ENCODE measurements at regions not wholly inside any gene's neighbourhood (a gene's known extent, or its start where the extent isn't known, plus 50 kb on each side); places are given as distances from the start of the nearest gene placed in this dataset.
"Not testable (repeated sequence)": the region's sequence is repeated elsewhere in the genome, so short reads cannot be mapped to it uniquely, and the experiment has no call there.

DNA sequence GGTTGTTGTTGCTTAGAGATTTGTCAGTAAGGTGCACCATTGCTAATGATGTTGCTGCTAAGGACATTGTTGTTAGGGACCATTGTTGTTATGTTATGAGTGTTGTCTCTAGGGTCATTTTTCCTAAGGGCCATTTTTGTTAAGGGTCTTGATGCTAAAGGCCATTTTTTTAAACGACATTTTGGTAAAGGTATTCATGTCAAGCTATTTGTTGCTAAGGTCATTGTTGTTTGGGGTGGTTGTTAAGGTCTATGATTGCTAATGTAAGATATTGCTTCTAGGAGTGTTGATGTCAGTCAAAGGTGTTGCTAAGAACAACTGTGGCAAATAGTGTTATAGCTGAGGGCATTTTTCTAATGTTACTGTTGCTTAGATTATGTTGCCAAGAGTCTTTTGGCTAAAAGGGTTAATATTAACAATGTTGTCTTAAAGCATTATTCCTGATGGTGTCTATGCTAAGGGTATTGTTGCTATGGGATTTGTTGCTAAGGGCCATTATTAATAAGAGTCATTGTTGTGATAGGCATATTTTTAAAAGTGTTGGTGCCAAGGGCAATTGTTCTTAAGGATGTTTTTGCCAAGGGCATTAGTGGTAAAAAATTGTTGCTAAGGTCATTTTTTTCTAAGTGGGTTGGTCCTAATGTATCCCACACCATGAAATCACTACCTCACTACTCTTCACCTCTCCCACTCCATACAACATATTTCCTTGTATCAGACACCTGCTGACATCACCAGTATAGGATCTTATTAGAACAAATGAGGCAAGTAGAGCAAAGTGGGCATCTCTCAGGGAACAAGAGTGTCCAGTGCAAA is 56.2 kb downstream of the SPATA31A6 start:
- not testable (repeated sequence) for DNase-seq

DNA sequence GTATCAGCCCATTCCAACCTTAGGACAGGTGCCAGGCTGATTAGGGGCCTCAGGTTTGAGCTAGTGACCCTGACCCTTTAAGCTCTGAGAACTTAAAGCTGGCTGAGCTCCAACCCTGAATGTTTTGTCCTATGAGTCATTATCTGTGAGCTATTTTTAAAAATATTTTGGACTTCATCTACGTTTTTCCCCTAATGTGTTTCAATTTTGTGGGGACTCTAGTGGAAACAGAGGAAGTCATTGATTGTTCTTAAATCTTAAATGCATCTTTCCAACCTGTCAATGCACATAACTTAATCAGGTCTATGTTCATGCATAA is 56.8 kb downstream of the SPATA31A6 start:
- DNase-seq, result not testable (repeated sequence)

DNA sequence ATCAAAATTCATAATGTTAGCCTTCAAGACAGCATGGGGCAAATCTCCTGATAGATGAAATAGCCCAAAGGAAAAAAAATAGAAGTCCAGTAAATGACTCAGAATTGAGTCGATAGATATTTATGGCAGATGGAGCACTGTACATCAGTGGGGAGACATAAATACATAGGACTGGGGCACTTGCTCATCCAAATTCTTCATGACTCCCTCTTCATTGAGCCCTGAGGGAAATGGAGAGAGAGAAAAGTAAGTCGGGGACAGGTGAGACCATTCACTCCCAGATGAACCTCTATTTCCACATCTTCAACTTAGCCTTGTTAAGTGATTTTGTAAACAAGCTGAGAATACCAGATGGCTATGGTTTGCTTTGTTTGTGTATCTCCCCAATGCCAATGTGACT is 59.8 kb downstream of the SPATA31A6 start:
- DNase-seq, result not testable (repeated sequence)

DNA sequence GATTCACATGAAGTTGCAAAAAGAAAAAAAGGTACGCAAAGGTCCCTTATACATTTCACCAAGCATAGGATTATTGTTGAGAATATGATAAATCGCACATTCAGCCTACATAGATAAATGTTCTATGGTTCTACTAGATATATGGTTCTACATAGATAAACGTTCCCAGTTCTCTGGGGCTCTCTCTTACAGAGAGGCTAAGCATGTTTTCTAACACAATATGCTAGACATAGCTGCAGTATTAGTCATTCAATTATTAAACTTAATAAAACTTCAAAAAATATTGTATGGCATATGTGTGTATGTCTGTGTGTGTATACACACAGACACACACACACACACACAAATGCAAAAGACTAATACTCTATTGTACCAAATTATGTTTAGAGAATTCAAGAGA is 60.4 kb downstream of the SPATA31A6 start:
- not testable (repeated sequence) for DNase-seq

DNA sequence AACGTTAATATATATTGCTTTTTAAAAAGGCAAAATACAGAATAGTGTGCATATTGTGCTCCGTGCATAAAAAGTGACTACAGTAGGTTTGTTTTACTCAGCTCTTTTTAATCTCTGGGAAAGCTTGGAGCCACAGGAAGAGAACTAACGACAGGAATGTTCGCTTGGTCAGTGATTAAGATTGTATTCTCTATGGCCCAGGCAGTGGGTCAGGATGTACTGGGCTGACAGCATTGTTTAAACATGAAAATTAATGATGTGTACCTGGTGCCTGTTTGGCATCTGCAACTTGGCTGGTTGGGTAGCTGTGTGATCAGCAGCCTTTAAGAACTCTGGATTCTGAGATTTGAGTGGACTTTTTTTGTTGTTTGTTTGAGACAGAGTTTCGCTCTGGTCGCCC is 85.3 kb downstream of the SPATA31A6 start:
- not testable (repeated sequence) for DNase-seq

DNA sequence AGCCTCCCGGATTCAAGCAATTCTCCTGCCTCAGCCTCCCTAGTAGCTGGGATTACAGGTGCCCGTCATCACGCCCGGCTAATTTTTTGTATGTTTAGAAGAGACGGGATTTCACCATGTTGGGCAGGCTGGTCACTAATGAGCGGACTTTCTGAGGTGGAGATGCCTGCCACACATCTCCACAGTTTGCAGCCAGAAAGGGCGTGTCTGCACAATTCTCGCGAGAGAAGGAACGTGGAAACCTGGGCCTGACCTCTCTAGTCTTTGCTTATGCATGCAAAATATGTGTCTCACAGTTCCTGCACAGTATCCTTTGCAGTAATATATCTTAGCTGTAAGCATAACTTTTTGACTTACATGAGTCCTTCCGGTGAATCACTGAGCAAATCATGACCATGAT is 85.7 kb downstream of the SPATA31A6 start:
- not testable (repeated sequence) for DNase-seq

DNA sequence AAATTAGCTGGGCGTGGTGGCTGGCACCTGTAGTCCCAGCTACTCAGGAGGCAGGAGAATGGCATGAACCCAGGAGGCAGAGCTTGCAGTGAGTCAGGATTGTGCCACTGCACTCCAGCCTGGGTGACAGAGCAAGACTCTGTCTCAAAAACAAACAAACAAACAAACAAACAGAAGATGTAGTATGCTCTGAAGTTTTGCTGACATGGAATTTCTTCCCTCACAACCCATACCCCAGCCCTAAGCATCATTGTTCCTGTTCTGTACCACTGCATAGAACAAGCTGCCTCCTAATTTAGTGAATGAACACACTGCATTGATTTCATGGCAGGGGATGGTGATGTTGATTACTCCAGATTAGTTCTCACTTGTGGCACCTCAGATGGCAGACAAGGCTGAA is 89.7 kb downstream of the SPATA31A6 start:
- not testable (repeated sequence) for DNase-seq

DNA sequence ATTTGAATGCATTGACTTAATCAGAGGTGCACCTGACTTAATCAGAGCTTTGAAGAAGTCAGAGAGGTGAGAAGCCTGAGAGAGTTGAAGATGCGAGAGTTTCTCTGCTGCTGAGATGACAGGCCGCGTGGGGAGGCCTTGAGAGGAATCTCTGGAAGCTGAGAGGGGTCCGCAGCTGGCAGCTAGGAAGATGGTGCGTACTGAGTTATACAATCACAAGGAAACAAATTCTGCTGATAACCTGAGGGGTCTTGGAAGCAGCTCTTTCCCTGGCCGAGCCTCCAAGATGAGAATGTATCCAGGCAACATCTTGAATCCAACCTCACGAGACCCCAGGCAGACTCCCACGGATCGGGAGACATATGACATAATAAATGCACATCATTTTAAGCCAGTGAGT is 91.7 kb downstream of the SPATA31A6 start:
- DNase-seq, result no peak

DNA sequence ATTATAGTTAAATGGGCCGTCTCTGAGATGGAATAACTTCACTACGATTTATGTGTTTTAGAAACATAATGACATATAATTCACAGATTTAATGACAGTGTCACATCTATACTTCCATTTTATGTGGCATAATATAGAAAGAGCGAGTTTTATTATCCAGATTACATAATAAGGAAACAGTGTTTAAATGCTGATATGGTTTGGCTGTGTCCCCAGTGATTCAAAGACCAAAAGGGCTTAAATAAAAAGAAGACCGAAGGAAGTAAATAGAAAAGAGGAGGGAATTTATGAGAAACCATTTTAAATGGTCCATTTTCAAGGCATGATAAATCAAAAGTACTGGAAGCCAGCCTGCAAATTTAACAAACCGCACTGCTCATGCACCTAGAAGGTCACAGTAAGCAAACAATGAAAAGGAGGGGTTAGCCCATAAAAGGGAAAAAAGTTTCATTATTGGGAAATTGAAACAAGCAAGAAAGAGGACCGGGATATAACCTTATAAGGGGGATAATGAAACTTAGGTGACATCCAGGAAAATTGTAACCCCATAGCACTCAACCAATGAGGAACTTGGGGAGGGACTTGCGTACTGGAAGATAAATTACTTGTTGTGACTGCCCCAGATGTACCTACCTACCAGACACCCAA is 99.2 kb downstream of the SPATA31A6 start:
- not testable (repeated sequence) for DNase-seq

DNA sequence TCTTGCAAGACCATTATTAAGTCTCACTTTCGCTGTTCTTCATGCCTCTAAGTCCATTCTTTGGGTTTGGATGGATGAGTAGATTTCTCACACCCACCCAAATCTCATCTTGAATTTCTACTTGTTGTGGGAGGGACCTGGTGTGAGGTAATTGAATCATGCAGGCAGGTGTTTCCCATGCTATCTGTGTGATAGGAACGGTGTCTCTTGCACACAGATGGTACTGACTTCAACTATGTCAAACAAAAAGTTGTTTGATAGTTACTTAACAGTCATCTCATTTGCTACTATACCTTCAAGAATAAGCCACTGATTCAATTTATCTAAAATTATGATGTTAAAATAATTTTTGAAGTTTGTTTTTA is 99.7 kb downstream of the SPATA31A6 start:
- not testable (repeated sequence) for DNase-seq

DNA sequence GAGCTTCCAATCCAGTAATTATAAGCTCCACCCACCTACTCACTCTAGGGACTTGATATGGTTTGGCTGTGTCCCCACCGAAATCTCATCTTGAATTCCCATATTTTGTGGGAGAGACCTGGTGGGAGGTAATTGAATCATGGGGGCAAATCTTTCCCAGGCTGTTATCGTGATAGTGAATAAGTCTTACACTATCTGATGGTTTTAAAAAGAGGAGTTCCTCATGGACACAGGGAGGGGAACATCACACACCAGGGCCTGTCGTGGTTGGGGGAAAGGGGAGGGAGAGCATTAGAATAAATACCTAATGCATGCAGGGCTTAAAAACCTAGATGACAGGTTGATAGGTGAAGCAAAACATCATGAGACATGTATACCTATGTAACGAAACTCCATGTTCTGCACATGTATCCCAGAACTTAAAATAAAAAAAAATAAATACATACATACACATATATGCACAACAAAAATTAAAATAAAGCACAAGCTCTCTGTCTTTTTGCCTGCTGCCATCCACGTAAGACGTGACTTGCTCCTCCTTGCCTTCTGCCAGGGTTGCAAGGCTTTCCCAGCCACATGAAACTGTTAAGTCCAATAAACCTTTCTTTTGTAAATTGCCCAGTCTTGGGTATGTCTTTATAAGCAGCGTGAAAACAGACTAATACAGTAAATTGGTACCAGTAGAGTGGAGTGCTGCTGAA is 102.8 kb downstream of the SPATA31A6 start:
- DNase-seq, result not testable (repeated sequence)

DNA sequence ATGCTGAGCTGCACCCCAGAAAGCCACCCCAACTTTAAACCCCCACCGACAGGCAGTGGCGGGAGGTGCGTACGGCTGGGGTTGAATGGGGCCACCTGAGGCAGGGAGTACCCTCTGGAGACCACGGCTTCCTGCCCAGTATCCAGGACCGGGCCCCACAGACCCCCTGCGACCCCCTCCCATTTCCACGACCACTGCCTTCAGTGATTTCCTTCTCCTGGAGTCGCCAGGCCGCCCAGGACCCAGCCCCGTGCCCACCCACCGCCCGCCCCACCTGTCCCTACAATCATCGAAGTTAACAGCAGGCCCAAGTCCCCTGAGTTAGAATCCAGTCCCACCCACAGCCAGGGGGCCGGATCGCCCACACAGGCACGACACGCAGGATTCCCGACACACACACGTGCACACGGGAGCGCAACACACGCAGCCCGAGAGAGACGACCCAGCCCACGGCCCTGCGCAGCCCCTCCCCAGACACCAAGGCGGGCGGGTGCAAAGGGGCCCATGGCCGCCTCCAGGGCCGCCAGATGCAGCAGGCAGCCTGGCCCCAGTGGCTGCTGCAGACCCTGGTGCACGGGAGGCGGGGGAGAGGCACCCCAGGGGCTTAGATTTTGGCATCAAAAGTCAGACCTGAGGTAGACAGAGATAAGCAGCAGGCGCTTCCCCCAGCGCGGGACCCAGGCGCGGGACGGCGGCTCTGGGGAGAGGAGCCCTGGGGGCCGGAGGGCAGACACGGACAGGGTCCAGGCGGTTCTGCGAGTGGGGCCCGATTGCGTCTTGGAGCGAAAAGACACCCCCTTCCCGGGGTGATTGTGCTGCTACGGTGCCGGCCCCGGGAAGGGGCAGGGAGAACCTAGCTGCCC is 104.8 kb downstream of the SPATA31A6 start:
- not testable (repeated sequence) for DNase-seq

DNA sequence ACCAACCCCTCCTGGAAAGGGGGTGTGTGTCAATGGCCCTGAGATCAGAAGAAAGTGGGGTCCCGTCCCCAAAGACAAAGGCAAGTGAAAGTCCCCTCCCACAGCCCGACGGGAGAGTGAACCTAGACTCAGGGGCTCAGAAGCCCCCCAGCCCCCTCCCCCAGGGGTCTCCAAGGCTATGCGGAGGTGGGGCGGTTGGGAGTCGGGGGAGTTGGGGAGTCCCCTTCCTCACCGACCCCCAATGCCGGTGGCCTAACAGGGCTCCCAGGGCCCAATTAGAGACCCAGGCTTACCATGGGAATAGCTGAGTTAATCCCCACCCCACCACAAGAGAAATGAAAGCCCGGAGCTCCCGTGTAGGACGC is 105.4 kb downstream of the SPATA31A6 start:
- not testable (repeated sequence) for DNase-seq

DNA sequence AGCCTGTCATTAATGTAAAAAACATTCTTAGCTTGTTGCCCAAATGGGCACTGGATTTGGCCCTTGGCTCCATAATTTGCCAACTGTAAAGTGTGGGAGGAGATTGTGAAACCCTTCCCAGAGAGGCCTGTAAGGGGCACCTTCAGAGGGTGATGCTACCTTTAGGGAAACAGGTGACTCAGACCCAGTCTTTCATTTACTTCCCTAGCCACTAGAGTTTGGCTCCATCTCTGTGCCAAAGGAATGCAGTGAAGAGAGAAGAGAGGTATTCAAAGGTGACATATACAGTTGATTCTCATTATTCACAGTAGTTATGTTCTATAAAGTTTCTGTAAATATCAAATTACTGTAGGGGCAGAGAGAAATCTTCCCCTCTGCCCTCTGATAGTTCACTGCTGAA is 116.7 kb downstream of the SPATA31A6 start:
- not testable (repeated sequence) for DNase-seq

DNA sequence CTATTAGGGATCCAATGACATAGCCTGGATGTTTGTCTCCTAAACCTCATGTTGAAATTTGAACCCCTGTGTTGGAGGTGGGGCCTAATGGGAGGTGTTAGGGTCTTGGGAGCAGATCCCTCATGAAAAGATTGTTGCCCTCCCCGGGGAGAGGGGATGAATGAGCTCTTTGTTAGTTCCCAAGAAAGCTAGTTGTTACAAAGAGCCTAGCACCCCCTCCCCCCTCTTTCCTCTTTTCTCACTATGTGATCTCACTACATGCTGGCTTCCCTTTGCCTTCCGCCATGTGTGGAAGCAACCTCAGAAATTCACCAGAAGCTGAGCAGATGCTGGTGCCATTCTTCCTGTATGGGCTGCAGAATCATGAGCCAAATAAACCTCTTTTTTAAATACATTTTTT is 123.2 kb downstream of the SPATA31A6 start:
- DNase-seq, result not testable (repeated sequence)

DNA sequence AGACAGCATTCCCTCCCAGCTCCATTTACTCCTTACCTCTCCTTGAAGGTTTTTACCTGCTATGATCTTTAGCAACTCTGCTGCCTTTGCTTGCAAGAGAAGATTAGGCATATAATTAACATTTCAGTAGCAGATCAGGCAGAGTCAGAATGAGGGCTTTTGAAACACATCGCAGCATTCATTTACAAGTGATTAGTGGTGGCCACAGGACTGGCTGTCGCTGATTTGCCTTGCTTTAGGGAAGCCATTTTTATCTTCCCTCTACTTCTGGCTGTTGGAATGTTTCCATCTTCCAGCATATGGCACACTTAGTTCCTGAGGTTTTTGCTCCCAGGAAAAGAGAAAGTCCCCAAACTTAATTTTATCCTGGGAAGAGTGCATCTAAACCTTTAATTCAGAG is 124.0 kb downstream of the SPATA31A6 start:
- DNase-seq, result not testable (repeated sequence)

DNA sequence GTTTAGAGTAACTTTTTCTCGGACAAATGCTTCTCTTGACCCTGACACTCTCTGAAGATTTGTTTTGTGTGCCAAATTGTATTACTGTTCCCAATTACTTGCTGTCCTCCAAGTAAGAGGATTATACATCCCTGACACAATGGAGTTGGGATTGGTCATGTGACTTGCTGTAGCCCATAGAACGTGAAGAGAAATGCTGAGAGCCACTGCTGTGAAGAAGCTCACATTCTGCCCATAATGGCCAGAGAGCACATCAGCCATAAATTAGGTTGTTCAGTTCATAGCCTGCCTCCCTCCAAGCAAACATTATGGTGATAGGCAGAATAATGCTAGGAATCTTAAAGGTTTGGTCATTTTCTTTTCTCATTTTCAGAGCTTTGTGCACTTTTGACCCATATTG is 127.5 kb downstream of the SPATA31A6 start:
- DNase-seq, result not testable (repeated sequence)

DNA sequence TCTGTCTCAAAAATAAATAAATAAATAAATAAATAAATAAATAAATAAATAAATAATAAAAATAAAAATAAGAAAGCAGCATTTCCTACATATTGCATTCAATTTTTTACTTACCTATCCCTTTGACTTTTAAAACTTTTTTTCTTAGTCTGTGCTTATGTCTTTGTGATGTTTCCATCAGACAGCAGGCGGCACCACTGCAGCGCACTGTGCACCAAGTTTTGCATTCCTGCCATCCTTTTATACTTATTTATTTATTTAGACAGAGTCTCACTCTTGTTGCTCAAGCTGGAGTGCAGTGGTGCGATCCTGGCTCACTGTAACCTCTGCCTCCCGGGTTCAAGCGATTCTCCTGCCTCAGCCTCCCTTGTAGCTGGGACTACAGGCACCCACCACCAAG is 132.6 kb downstream of the SPATA31A6 start:
- not testable (repeated sequence) for DNase-seq

DNA sequence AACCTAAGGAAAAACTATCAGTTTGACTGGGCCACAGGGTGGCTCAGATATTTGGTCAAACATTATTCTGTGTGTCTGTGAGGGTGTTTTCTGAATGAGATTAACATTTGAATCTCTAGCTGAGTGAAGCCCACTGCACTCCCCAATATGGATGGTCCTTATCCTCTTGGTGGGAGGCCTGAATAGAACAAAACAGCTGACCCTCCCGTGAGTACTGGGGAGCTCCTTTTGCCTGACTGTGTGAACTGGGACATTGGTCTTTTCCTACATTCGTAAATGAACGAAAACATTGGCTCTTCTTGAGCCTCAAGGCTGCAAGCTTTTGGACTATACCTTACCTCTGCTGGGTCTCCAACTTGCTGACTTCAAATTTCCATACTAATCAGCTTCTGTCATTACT is 134.2 kb downstream of the SPATA31A6 start:
- not testable (repeated sequence) for DNase-seq

DNA sequence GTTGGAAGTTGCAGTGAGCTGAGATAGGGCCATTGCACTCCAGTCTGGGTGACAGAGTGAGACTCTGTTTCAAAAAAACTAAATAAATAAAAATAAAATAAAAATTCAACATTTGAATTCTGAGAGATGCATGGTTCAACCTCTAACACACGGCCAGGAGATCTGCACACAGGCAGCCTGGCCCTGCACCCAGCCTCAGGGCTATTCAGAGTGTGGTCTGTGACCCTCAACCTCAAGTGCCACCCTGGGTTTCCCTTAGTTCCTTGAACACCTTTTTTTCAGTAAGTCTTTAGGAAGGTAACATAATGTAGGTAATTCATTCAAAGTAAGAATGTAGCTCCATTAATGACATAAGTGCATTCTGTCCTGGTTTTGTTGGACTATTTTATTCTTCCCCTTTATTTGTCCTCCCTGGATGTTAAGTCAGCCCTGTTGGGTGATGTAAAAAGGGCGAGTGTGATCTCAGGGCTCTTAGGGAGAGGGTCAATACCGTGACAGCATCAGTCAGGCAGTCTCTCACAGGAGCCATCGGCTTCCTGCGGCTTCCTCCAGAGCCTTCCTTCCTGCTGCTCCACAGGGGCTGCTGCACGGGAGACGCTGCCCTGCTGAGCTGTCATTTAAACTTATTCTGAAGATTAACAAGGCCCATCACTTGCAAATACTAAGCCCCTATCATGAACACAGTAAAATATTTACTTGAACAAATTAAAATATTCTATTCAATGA is 139.8 kb downstream of the SPATA31A6 start:
- DNase-seq, result not testable (repeated sequence)

DNA sequence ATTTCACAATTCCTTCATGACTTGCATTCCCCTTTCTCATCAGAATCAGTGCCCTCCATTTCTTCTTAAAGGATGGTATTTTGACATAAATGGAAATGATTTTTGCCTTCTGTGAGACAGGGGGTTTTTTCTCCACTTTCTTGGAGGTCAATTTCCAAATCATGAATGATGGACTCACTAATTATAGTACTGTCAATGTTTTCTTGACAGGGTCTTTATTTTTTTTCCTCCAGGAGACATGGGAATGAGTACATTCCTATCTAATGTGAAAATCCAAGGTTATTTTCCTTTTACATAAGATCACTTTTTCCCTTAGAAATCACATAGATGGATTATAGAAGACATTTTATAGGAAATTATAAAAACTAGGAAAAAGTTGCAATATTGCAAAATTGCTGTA is 141.7 kb downstream of the SPATA31A6 start:
- DNase-seq, result not testable (repeated sequence)

DNA sequence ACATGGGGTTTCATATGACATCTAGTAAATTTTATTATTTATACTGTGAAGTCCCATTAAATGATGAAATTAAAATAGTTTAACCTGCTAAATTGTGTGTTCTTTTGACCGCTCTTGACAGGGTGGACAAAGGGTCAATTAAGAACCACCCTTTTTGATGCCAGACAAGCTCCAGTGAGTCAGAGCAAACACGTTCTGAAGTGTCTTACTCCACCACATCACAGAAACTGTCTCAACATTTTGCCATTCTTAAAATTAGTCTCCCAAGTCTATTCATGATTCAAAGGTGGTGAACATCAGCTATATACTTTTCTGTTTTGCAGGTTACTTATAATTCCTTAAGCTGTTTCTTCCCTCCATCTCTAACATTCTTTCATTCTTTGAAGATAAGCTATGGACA is 142.1 kb downstream of the SPATA31A6 start:
- not testable (repeated sequence) for DNase-seq

Data from hematopoietic multipotent progenitor cell treated with erythropoietin and hydrocortisone succinate and interleukin-3 and kit ligand, for 4 days (in vitro differentiated cells).